GM23248 (cell line): ENCODE measurements at regions not wholly inside any gene's neighbourhood (a gene's known extent, or its start where the extent isn't known, plus 50 kb on each side); places are given as distances from the start of the nearest gene placed in this dataset.
A peak's percentile ranks its signal among the peaks of the same experiment; 100 is the strongest.

ENCODE experiments used
- DNase-seq: peaks from one replicate; pipeline ENCODE4 v3.0.0-alpha.2; 2015
- H2AFZ ChIP-seq: fragments of 200-600 bp; sonication (generic); 2 replicates; pipeline ENCODE4 v1.6.1; 2016; ENCODE audit warnings: antibody characterized with exemption
- H3F3A ChIP-seq: fragments of 200-600 bp; sonication (generic); 2 replicates; pipeline ENCODE4 v1.6.1; 2016; ENCODE audit warnings: mild to moderate bottlenecking, antibody characterized with exemption, mixed run types; ENCODE audit not compliant: insufficient read depth
- H3K27ac ChIP-seq: fragments of 200-600 bp; sonication (generic); 2 replicates; pipeline ENCODE4 v1.5.1; 2016; ENCODE audit warnings: mild to moderate bottlenecking
- H3K27me3 ChIP-seq: fragments of 200-600 bp; sonication (generic); replicated peaks from 2 replicates; pipeline ENCODE4 v1.6.1; 2016; ENCODE audit warnings: mild to moderate bottlenecking; ENCODE audit not compliant: insufficient read depth
- H3K36me3 ChIP-seq: fragments of 200-600 bp; sonication (generic); 2 replicates; pipeline ENCODE4 v1.6.1; 2016; ENCODE audit warnings: low read depth, mild to moderate bottlenecking
- H3K4me1 ChIP-seq: fragments of 200-600 bp; sonication (generic); 2 replicates; pipeline ENCODE4 v1.6.1; 2016; ENCODE audit warnings: mild to moderate bottlenecking; ENCODE audit not compliant: insufficient read depth
- H3K4me2 ChIP-seq: fragments of 200-600 bp; sonication (generic); one replicate; pipeline ENCODE4 v1.6.1; 2016; ENCODE audit warnings: mild to moderate bottlenecking; ENCODE audit not compliant: unreplicated experiment
- H3K4me3 ChIP-seq: fragments of 200-600 bp; sonication (generic); 2 replicates; pipeline ENCODE4 v1.5.1; 2016; ENCODE audit warnings: mild to moderate bottlenecking
- H3K79me2 ChIP-seq: fragments of 200-600 bp; sonication (generic); 2 replicates; pipeline ENCODE4 v1.6.1; 2016; ENCODE audit warnings: mild to moderate bottlenecking; ENCODE audit not compliant: insufficient read depth
- H3K9ac ChIP-seq: fragments of 200-600 bp; sonication (generic); 2 replicates; pipeline ENCODE4 v1.6.1; 2016; ENCODE audit warnings: mild to moderate bottlenecking
- H3K9me2 ChIP-seq: fragments of 200-600 bp; sonication (generic); 2 replicates; pipeline ENCODE4 v1.6.1; 2016; ENCODE audit warnings: mixed run types, mild to moderate bottlenecking, moderate library complexity; ENCODE audit not compliant: insufficient read depth
- H3K9me3 ChIP-seq: fragments of 200-600 bp; sonication (generic); one replicate; pipeline ENCODE4 v1.6.1; 2017; ENCODE audit warnings: low read depth
- H4K20me1 ChIP-seq: fragments of 200-600 bp; sonication (generic); 2 replicates; pipeline ENCODE4 v1.6.0; 2016; ENCODE audit not compliant: insufficient read depth
- EZH2 ChIP-seq: fragments of 200-600 bp; sonication (generic); IDR thresholded peaks from 2 replicates; pipeline ENCODE4 v1.6.1; 2018; ENCODE audit warnings: antibody characterized with exemption, mild to moderate bottlenecking; ENCODE audit not compliant: insufficient read depth, poor library complexity, severe bottlenecking
- EZH2phosphoT487 ChIP-seq: fragments of 200-600 bp; sonication (generic); IDR thresholded peaks from 2 replicates; pipeline ENCODE4 v1.6.1; 2018; ENCODE audit warnings: antibody characterized with exemption, moderate library complexity, mild to moderate bottlenecking, low read depth; ENCODE audit not compliant: insufficient read depth
- WGBS, 2 experiments: methylation state at CpG; one replicate each; pipeline ENCODE4 v1.1.6; 2015 to 2017; ENCODE audit warnings: low lambda C conversion rate in 2 of 2, low coverage in 1 of 2; ENCODE audit errors: missing lambda C conversion rate in 2 of 2; 5-methylcytosine and 5-hydroxymethylcytosine counted together
- in situ Hi-C: fragments of 300-500 bp; cut with MboI; formaldehyde crosslinking; loops from 2 replicates; pipeline ENCODE4 v1.15.0; 2020

GRCh38 chr14:39673734-39674133 lies 241.5 kb upstream of the FBXO33 start:
- 13 to 22% methylated on average over 3 of the region's 3 CpGs for WGBS, 2 experiments
- TF ChIP-seq EZH2phosphoT487: no peak
- no peak for TF ChIP-seq EZH2
- no peak for DNase-seq
- no peak overlapping the region for H3K4me3 ChIP-seq
- no peaks in the 10 kb centered on the region for H3K79me2 ChIP-seq
- H3K27ac ChIP-seq: no peak overlapping the region
- H3K9ac ChIP-seq: no peak overlapping the region
- no peaks in the 10 kb centered on the region for H3K9me3 ChIP-seq
- H3F3A ChIP-seq: no peaks in the 10 kb centered on the region
- H3K4me2 ChIP-seq: no peak overlapping the region
- H3K36me3 ChIP-seq: no peaks in the 10 kb centered on the region
- H3K9me2 ChIP-seq: no peaks in the 10 kb centered on the region
- in situ Hi-C loops: no loop called here
- no peaks in the 10 kb centered on the region for H3K27me3 ChIP-seq
- no peaks in the 10 kb centered on the region for H3K4me1 ChIP-seq
- H4K20me1 ChIP-seq: no peaks in the 10 kb centered on the region
- H2AFZ ChIP-seq: no peak overlapping the region

- no peak overlapping the region for H3K27ac ChIP-seq
- no peaks in the 10 kb centered on the region for H3K27me3 ChIP-seq
- H3K9me3 ChIP-seq: no peaks in the 10 kb centered on the region
- H3K4me2 ChIP-seq: no peak overlapping the region
- H3K79me2 ChIP-seq: no peaks in the 10 kb centered on the region
- no peaks in the 10 kb centered on the region for H3K9me2 ChIP-seq
- no peaks in the 10 kb centered on the region for H3K4me1 ChIP-seq
- peak; percentile 28 for DNase-seq
- TF ChIP-seq EZH2phosphoT487: no peak
- no peak for TF ChIP-seq EZH2
- H3K9ac ChIP-seq: no peak overlapping the region
- H3K36me3 ChIP-seq: no peaks in the 10 kb centered on the region
- H4K20me1 ChIP-seq: no peaks in the 10 kb centered on the region
- no peaks in the 10 kb centered on the region for H3F3A ChIP-seq
- H3K4me3 ChIP-seq: no peak overlapping the region
- in situ Hi-C loops: no loop called here
- 48 to 51% methylated on average over 2 of the region's 2 CpGs for WGBS, 2 experiments
- no peak overlapping the region for H2AFZ ChIP-seq
Observed at GRCh38 chr14:39673270-39673711, 241.1 kb upstream of the FBXO33 start.

- Histone ChIP-seq H3K4me3 (no peak overlapping the region), H3K9me2 (no peaks in the 10 kb centered on the region), H3K27ac (no peak overlapping the region), H4K20me1 (no peaks in the 10 kb centered on the region), H3K4me2 (no peak overlapping the region), H3K36me3 (no peaks in the 10 kb centered on the region), H3F3A (no peaks in the 10 kb centered on the region), H3K9ac (no peak overlapping the region), H3K4me1 (no peaks in the 10 kb centered on the region), H3K27me3 (no peaks in the 10 kb centered on the region), H2AFZ (no peak overlapping the region), H3K79me2 (no peaks in the 10 kb centered on the region), H3K9me3 (no peaks in the 10 kb centered on the region)
- in situ Hi-C loops: no loop called here
- no peak for DNase-seq
- 25 to 35% methylated on average over 1 of the region's 1 CpG for WGBS, 2 experiments
- no peak for TF ChIP-seq EZH2
- TF ChIP-seq EZH2phosphoT487: no peak
Observed at GRCh38 chr14:39668449-39668848, 236.2 kb upstream of the FBXO33 start.

- TF ChIP-seq EZH2phosphoT487 (no peak), EZH2 (no peak)
- H2AFZ ChIP-seq: no peak overlapping the region
- H3K4me2 ChIP-seq: no peak overlapping the region
- no peaks in the 10 kb centered on the region for H3F3A ChIP-seq
- no peak overlapping the region for H3K9ac ChIP-seq
- H3K9me2 ChIP-seq: no peaks in the 10 kb centered on the region
- H3K9me3 ChIP-seq: no peaks in the 10 kb centered on the region
- DNase-seq: no peak
- in situ Hi-C loops: no loop called here
- no peaks in the 10 kb centered on the region for H3K79me2 ChIP-seq
- no peaks in the 10 kb centered on the region for H3K36me3 ChIP-seq
- no peak overlapping the region for H3K4me3 ChIP-seq
- no peaks in the 10 kb centered on the region for H3K4me1 ChIP-seq
- H4K20me1 ChIP-seq: no peaks in the 10 kb centered on the region
- H3K27me3 ChIP-seq: no peaks in the 10 kb centered on the region
- no peak overlapping the region for H3K27ac ChIP-seq
Observed at GRCh38 chr14:39666386-39666785, 234.2 kb upstream of the FBXO33 start.

- Histone ChIP-seq H3K79me2 (no peaks in the 10 kb centered on the region), H3F3A (no peaks in the 10 kb centered on the region), H3K9me3 (no peaks in the 10 kb centered on the region), H2AFZ (no peak overlapping the region), H3K9me2 (no peaks in the 10 kb centered on the region), H3K36me3 (no peaks in the 10 kb centered on the region), H3K9ac (no peak overlapping the region), H3K4me1 (no peaks in the 10 kb centered on the region), H3K27ac (no peak overlapping the region), H4K20me1 (no peaks in the 10 kb centered on the region), H3K27me3 (no peaks in the 10 kb centered on the region), H3K4me3 (no peak overlapping the region), H3K4me2 (no peak overlapping the region)
- TF ChIP-seq EZH2phosphoT487 (no peak), EZH2 (no peak)
- in situ Hi-C loops: no loop called here
- WGBS, 2 experiments: 11% methylated on average over 1 of the region's 1 CpG
- no peak for DNase-seq
Observed at GRCh38 chr14:39665075-39665475, 232.8 kb upstream of the FBXO33 start.
